Thyroid gland (tissue), 4 donors: ENCODE measurements at regions not wholly inside any gene's neighbourhood (a gene's known extent, or its start where the extent isn't known, plus 50 kb on each side); places are given as distances from the start of the nearest gene placed in this dataset.

ENCODE experiments used
- CTCF ChIP-seq, 6 experiments: fragments of 200-600 bp in 3 of 6; fragments of 450-650 bp in 3 of 6; sonication (generic) in 3 of 6; IDR thresholded peaks; one replicate each; pipeline ENCODE4 v1.5.1; 2016 to 2019; ENCODE audit warnings: antibody characterized with exemption in 6 of 6, mild to moderate bottlenecking in 2 of 6, inconsistent platforms in 1 of 6, moderate library complexity in 1 of 6
- POLR2A ChIP-seq, 2 donors: fragments of 450-650 bp; IDR thresholded peaks; one replicate each; pipeline ENCODE4 v1.6.1; 2017; ENCODE audit warnings: antibody characterized with exemption in 2 of 2, mild to moderate bottlenecking in 2 of 2, moderate library complexity in 1 of 2

DNA sequence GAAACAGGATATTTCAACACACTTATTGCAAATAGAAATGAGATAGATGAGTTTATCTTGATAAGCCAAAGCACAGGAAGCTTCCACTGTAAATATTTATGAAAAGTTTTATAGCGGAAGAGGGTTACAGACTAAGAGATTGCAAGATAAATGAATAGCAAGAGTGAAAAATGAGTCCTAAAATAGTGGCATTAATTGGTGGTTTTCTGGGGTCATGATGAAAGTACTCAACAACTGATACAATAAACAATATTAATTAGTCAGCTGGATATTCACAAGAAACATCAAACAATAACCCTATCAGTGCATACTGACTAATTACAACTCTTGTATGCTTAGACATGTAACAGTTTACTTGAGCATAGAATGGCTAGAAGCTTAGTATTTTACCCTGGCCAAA, 154.8 kb upstream of the CHODL start:
- TF ChIP-seq CTCF (IDR thresholded peaks at IDR 0.05) (no peak), POLR2A (IDR thresholded peaks at IDR 0.05) (no peak)
